ENCODE measurements at regions not wholly inside any gene's neighbourhood (a gene's known extent, or its start where the extent isn't known, plus 50 kb on each side); places are given as distances from the start of the nearest gene placed in this dataset.
A peak's percentile ranks its signal among the peaks of the same experiment; 100 is the strongest.
"Not testable (repeated sequence)": the region's sequence is repeated elsewhere in the genome, so short reads cannot be mapped to it uniquely, and the experiment has no call there.

DNA sequence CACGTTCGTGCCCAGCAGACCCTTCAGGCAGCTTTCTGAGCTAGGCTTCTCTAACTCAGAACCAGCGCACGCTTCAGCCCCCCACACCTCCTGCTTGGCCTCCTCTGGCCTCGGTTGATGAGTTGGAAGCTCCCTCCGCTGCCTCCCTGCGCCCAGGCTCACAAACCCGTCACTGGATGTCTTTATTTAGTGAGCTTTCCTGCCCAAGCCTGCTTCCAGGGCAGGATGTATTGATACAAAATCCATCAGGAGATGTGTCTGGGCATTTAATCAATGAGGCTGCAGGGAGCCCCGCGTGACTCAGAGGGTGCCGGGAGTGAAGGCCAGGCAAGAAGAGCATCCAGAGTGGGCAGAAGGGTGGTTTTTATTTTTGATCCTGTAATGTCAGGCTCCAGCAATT is 316.1 kb upstream of the SFSWAP start:
- H2BK120ac ChIP-seq (replicated peaks; ENCODE audit: low read depth, low read length); H4K20me1 ChIP-seq (replicated peaks in 1 of 2; ENCODE audit: control insufficient read depth in 1 of 2, insufficient read depth in 2 of 2, low read length in 2 of 2); H4K91ac ChIP-seq (replicated peaks; ENCODE audit: insufficient read length, low read length); H3K56ac ChIP-seq (replicated peaks; ENCODE audit: insufficient read length, low read depth, low read length); FAIRE-seq; H3K79me2 ChIP-seq (ENCODE audit: control insufficient read depth in 1 of 2, insufficient read depth in 2 of 2, low read length in 2 of 2); DNase-seq (ENCODE audit: low read depth in 1 of 2, low spot score in 2 of 2); H2AK5ac ChIP-seq (ENCODE audit: low read depth, low read length); H2BK12ac ChIP-seq (ENCODE audit: low read depth, low read length); H3K9ac ChIP-seq (replicated peaks in 1 of 4; ENCODE audit: extremely low read depth in 1 of 4, low read depth in 3 of 4, low read length in 3 of 4); H3K14ac ChIP-seq (ENCODE audit: insufficient read length); H2BK20ac ChIP-seq (ENCODE audit: low read length); H3K23ac ChIP-seq (ENCODE audit: insufficient read length); POLR2A ChIA-PET (ENCODE audit: partially characterized antibody); H3K36me3 ChIP-seq (ENCODE audit: control insufficient read depth in 2 of 4, insufficient read depth in 4 of 4, low read length in 3 of 4); CTCF ChIA-PET (ENCODE audit: partially characterized antibody); H3K4me1 ChIP-seq (replicated peaks in 1 of 4; ENCODE audit: control insufficient read depth in 3 of 4, insufficient read depth in 4 of 4, low read length in 3 of 4); H3K18ac ChIP-seq (ENCODE audit: extremely low read depth, low read length); H3K27ac ChIP-seq (ENCODE audit: low read depth, low read length); H3K4me3 ChIP-seq (ENCODE audit: extremely low read depth in 1 of 4, insufficient read depth in 2 of 4, low read depth in 3 of 4, low read length in 4 of 4); H4K8ac ChIP-seq (ENCODE audit: extremely low read depth, insufficient read depth, low read length); H2AFZ ChIP-seq (ENCODE audit: low read length); H3K4ac ChIP-seq (replicated peaks; ENCODE audit: insufficient read length, low read depth, low read length); H3K79me1 ChIP-seq (ENCODE audit: low read depth, low read length); H3K27me3 ChIP-seq (replicated peaks in 1 of 4; ENCODE audit: control insufficient read depth in 3 of 4, extremely low read depth in 1 of 4, insufficient read depth in 3 of 4, low read length in 3 of 4); H4K5ac ChIP-seq (ENCODE audit: insufficient read length, low read depth, low read length); H2BK5ac ChIP-seq (ENCODE audit: low read depth, low read length); H2BK15ac ChIP-seq (ENCODE audit: low read length); H3K4me2 ChIP-seq (ENCODE audit: insufficient read depth in 1 of 2, low read depth in 2 of 2, low read length in 2 of 2): not testable (repeated sequence)
- WGBS, 2 experiments (ENCODE audit: extremely low coverage in 1 of 2, insufficient coverage in 1 of 2, insufficient read length in 1 of 2, insufficient replicate concordance in 2 of 2, low coverage in 1 of 2, low lambda C conversion rate in 2 of 2, missing lambda C conversion rate in 1 of 2): 79% methylated on average over 8 of the region's 11 CpGs; no CpG with 5 or more reads in 1 of the 2 experiments
- peaks cover 32 to 33% of the 10 kb centered on the region in 2 experiments for H3K9me3 ChIP-seq (ENCODE audit: insufficient read depth in 2 of 2, low read depth in 1 of 2, low read length in 1 of 2)
- peaks cover 21% of the 10 kb centered on the region; the same call in 1 of the 2 replicates for H3K23me2 ChIP-seq (ENCODE audit: low read depth, low read length)

DNA sequence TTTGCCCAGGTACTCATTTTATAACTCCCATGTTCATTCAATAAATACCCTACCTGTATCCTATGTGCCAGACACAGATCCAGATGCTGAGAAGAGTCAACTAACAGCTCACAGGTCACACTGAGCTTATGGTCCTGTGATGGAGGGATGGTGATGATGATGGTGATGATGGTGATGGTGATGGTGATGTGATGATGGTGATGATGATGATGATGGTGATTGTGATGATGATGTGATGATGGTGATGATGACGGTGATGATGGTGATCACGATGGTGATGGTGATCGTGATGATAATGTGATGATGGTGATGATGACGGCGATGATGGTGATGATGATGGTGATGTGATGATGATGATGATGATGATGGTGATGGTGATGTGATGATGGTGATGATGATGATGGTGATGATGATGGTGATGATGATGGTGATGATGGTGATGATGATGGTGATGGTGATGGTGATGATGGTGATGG is 315.6 kb upstream of the SFSWAP start:
- H4K91ac ChIP-seq (replicated peaks; ENCODE audit: insufficient read length, low read length); POLR2A ChIA-PET (ENCODE audit: partially characterized antibody); H2BK12ac ChIP-seq (ENCODE audit: low read depth, low read length); H3K4me1 ChIP-seq (replicated peaks in 1 of 4; ENCODE audit: control insufficient read depth in 3 of 4, insufficient read depth in 4 of 4, low read length in 3 of 4); H2BK15ac ChIP-seq (ENCODE audit: low read length); H2BK120ac ChIP-seq (replicated peaks; ENCODE audit: low read depth, low read length); H3K56ac ChIP-seq (replicated peaks; ENCODE audit: insufficient read length, low read depth, low read length); H3K79me1 ChIP-seq (ENCODE audit: low read depth, low read length); H3K79me2 ChIP-seq (ENCODE audit: control insufficient read depth in 1 of 2, insufficient read depth in 2 of 2, low read length in 2 of 2); FAIRE-seq; DNase-seq (ENCODE audit: low read depth in 1 of 2, low spot score in 2 of 2); CTCF ChIA-PET (ENCODE audit: partially characterized antibody); H3K27ac ChIP-seq (ENCODE audit: low read depth, low read length); H3K9ac ChIP-seq (replicated peaks in 1 of 4; ENCODE audit: extremely low read depth in 1 of 4, low read depth in 3 of 4, low read length in 3 of 4); H3K23ac ChIP-seq (ENCODE audit: insufficient read length); H3K4me3 ChIP-seq (ENCODE audit: extremely low read depth in 1 of 4, insufficient read depth in 2 of 4, low read depth in 3 of 4, low read length in 4 of 4); H2AFZ ChIP-seq (ENCODE audit: low read length); H4K8ac ChIP-seq (ENCODE audit: extremely low read depth, insufficient read depth, low read length); H3K4me2 ChIP-seq (ENCODE audit: insufficient read depth in 1 of 2, low read depth in 2 of 2, low read length in 2 of 2); H3K18ac ChIP-seq (ENCODE audit: extremely low read depth, low read length); H3K36me3 ChIP-seq (ENCODE audit: control insufficient read depth in 2 of 4, insufficient read depth in 4 of 4, low read length in 3 of 4); H3K14ac ChIP-seq (ENCODE audit: insufficient read length); H3K4ac ChIP-seq (replicated peaks; ENCODE audit: insufficient read length, low read depth, low read length); H4K20me1 ChIP-seq (replicated peaks in 1 of 2; ENCODE audit: control insufficient read depth in 1 of 2, insufficient read depth in 2 of 2, low read length in 2 of 2); H2BK20ac ChIP-seq (ENCODE audit: low read length); H4K5ac ChIP-seq (ENCODE audit: insufficient read length, low read depth, low read length); H3K27me3 ChIP-seq (replicated peaks in 1 of 4; ENCODE audit: control insufficient read depth in 3 of 4, extremely low read depth in 1 of 4, insufficient read depth in 3 of 4, low read length in 3 of 4); H2BK5ac ChIP-seq (ENCODE audit: low read depth, low read length): not testable (repeated sequence)
- 75 to 100% methylated on average over 5 of the region's 5 CpGs for WGBS, 2 experiments (ENCODE audit: extremely low coverage in 1 of 2, insufficient coverage in 1 of 2, insufficient read length in 1 of 2, insufficient replicate concordance in 2 of 2, low coverage in 1 of 2, low lambda C conversion rate in 2 of 2, missing lambda C conversion rate in 1 of 2)
- peak overlapping the region; percentile 93; the same call in 1 of the 2 replicates for H2AK5ac ChIP-seq (ENCODE audit: low read depth, low read length)
- peaks cover 32 to 33% of the 10 kb centered on the region in 2 experiments for H3K9me3 ChIP-seq (ENCODE audit: insufficient read depth in 2 of 2, low read depth in 1 of 2, low read length in 1 of 2)
- H3K23me2 ChIP-seq (ENCODE audit: low read depth, low read length): peaks cover 21% of the 10 kb centered on the region; the same call in 1 of the 2 replicates

Measured in H1 (cell line).